K562 (cell line): ENCODE measurements at regions not wholly inside any gene's neighbourhood (a gene's known extent, or its start where the extent isn't known, plus 50 kb on each side); places are given as distances from the start of the nearest gene placed in this dataset.
"Not testable (repeated sequence)": the region's sequence is repeated elsewhere in the genome, so short reads cannot be mapped to it uniquely, and the experiment has no call there.

Experiments used
- ATAC-seq: fragments of 200-7000 bp; cut with Tn5 transposase; 3 replicates; pipeline ENCODE4 v1.9.1; 2020; ENCODE audit warnings: moderate library complexity
- BruUV-seq: library from RNA; stranded (reverse); fragments of 400-500 nt; replicated peaks from 2 replicates; lab custom pipeline; 2021; lab: Mats Ljungman, UMichigan
- CTCF ChIA-PET: fragments of 300-600 bp; formaldehyde crosslinking; extraction: SDS; loops from one replicate; lab custom pipeline; 2021; ENCODE audit warnings: low intra/inter-chr PET ratio; lab: Yijun Ruan, JAX
- POLR2A ChIA-PET: fragments of 300-600, 350-650 bp; sonication (Branson Sonifier 250); formaldehyde crosslinking; extraction: SDS; loops from one replicate; lab custom pipeline; 2021; ENCODE audit warnings: antibody characterized with exemption, inconsistent platforms; lab: Yijun Ruan, JAX
- DNase-seq, 4 experiments: peaks; one replicate each; pipeline versions ENCODE4 v3.0.0 to v3.0.0-alpha.2; 2011 to 2018; ENCODE audit warnings: low spot score in 3 of 4, mixed read lengths in 3 of 4; ENCODE audit errors: extremely low read depth in 1 of 4
- FAIRE-seq: peaks from 2 replicates; lab custom pipeline; 2011; peaks lifted over from hg19 to GRCh38; lab: Jason Lieb, UNC
- H2AFZ ChIP-seq: 2 replicates; pipeline ENCODE4 v1.6.0; 2011; ENCODE audit warnings: low read depth, low read length, control low read depth, inconsistent platforms
- H3K27ac ChIP-seq: fragments of 200-600 bp; 3 replicates; pipeline ENCODE4 v1.8.0; 2011; ENCODE audit warnings: low read depth, mild to moderate bottlenecking, control low read depth, inconsistent platforms, low read length, moderate library complexity, mixed read lengths; ENCODE audit errors: extremely low read depth
- H3K27me3 ChIP-seq, 2 experiments: fragments of 300-600 bp in 1 of 2; 2 replicates in 1 of 2; 3 replicates in 1 of 2; pipeline versions ENCODE4 v1.6.0 to v1.8.0; 2011; ENCODE audit warnings: inconsistent platforms in 2 of 2, low read length in 2 of 2, mild to moderate bottlenecking in 1 of 2, mixed read lengths in 1 of 2, moderate library complexity in 1 of 2; ENCODE audit not compliant: control insufficient read depth in 2 of 2, insufficient read depth in 2 of 2
- H3K36me3 ChIP-seq: fragments of 300-600 bp; 3 replicates; pipeline ENCODE4 v1.8.0; 2011; ENCODE audit warnings: mild to moderate bottlenecking, low read length, inconsistent platforms; ENCODE audit not compliant: control insufficient read depth, insufficient read depth
- H3K4me1 ChIP-seq, 2 experiments: fragments of 200-600 bp in 1 of 2; replicated peaks in 1 of 2; 2 replicates in 1 of 2; 3 replicates in 1 of 2; pipeline versions ENCODE4 v1.5.1 to v1.8.0; 2011; ENCODE audit warnings: inconsistent platforms in 2 of 2, low read length in 2 of 2, mild to moderate bottlenecking in 1 of 2, mixed read lengths in 1 of 2, moderate library complexity in 1 of 2; ENCODE audit not compliant: control insufficient read depth in 2 of 2, insufficient read depth in 2 of 2
- H3K4me2 ChIP-seq: 2 replicates; pipeline ENCODE4 v1.6.1; 2011; ENCODE audit warnings: low read length, control low read depth, inconsistent platforms, mixed read lengths; ENCODE audit not compliant: insufficient read depth
- H3K4me3 ChIP-seq: fragments of 200-600 bp; sonication (generic), shearing (Covaris generic); 2 replicates; pipeline ENCODE4 v1.5.1; 2016; ENCODE audit warnings: control low read depth, inconsistent platforms
- H3K79me2 ChIP-seq: fragments of 200-600 bp; 3 replicates; pipeline ENCODE4 v1.8.0; 2011; ENCODE audit warnings: low read length, inconsistent platforms; ENCODE audit not compliant: control insufficient read depth, insufficient read depth
- H3K9ac ChIP-seq, 2 experiments: 2 replicates each; pipeline versions ENCODE4 v1.6.0 to v1.6.1; 2011; ENCODE audit warnings: low read depth in 2 of 2, low read length in 2 of 2, control low read depth in 1 of 2, inconsistent platforms in 1 of 2, mild to moderate bottlenecking in 1 of 2, mixed read lengths in 1 of 2; ENCODE audit not compliant: insufficient read depth in 1 of 2
- H3K9me1 ChIP-seq: one replicate; pipeline ENCODE4 v1.6.0; 2011; ENCODE audit warnings: inconsistent platforms, mild to moderate bottlenecking, low read length, moderate library complexity; ENCODE audit not compliant: control insufficient read depth, insufficient read depth
- H3K9me3 ChIP-seq: replicated peaks from 2 replicates; pipeline ENCODE4 v1.5.1; 2011; ENCODE audit warnings: low read depth, low read length, inconsistent platforms; ENCODE audit not compliant: control insufficient read depth, insufficient read depth
- H4K20me1 ChIP-seq: replicated peaks from 2 replicates; pipeline ENCODE4 v1.6.1; 2011; ENCODE audit warnings: low read length, inconsistent platforms, mixed read lengths; ENCODE audit not compliant: control insufficient read depth, insufficient read depth
- KDM1A ChIP-seq, 2 experiments: fragments of 450-650 bp; IDR thresholded peaks; 2 replicates each; pipeline ENCODE4 v1.6.1; 2016; ENCODE audit warnings: mild to moderate bottlenecking in 2 of 2
- WGBS: fragments of 100-300 bp; shearing (Covaris generic); methylation state at CpG from one replicate; pipeline ENCODE4 v1.1.6; 2016; ENCODE audit warnings: low coverage, mixed read lengths; ENCODE audit not compliant: insufficient coverage; ENCODE audit errors: missing lambda C conversion rate; 5-methylcytosine and 5-hydroxymethylcytosine counted together
- in situ Hi-C: fragments of 300-500 bp; cut with MboI; formaldehyde crosslinking; loops from 4 replicates; pipeline ENCODE4 v1.15.0; 2018; ENCODE audit warnings: inconsistent platforms, mixed read lengths
- intact Hi-C: fragments of 100-400 bp; cut with micrococcal nuclease; formaldehyde crosslinking; loops from 2 replicates; pipeline ENCODE4 v1.14.2; 2022

- CTCF ChIA-PET, result not testable (repeated sequence)
These were observed 169.9 kb upstream of the ZNF322 start for GRCh38 chr6:26829480-26829879.

GRCh38 chr6:26830992-26831391, 171.4 kb upstream of the ZNF322 start:
- POLR2A ChIA-PET, BruUV-seq, CTCF ChIA-PET: not testable (repeated sequence)

More at GRCh38 chr6:26829480-26829879, 169.9 kb upstream of the ZNF322 start:
- H3K4me2 ChIP-seq, POLR2A ChIA-PET, intact Hi-C loops, H3K4me3 ChIP-seq, H2AFZ ChIP-seq, in situ Hi-C loops, ATAC-seq, H3K27ac ChIP-seq, H3K9ac ChIP-seq, H4K20me1 ChIP-seq, H3K9me3 ChIP-seq, BruUV-seq, DNase-seq, H3K9me1 ChIP-seq, H3K4me1 ChIP-seq, H3K79me2 ChIP-seq, FAIRE-seq, H3K36me3 ChIP-seq, H3K27me3 ChIP-seq: not testable (repeated sequence)
- no CpG with 5 or more reads among the region's 2 CpGs for WGBS

GRCh38 chr6:26835707-26836106, 176.2 kb upstream of the ZNF322 start:
- 90% methylated on average over 4 of the region's 5 CpGs for WGBS
- intact Hi-C loops, result not testable (repeated sequence)

More at GRCh38 chr6:26830992-26831391, 171.4 kb upstream of the ZNF322 start:
- H3K9ac ChIP-seq, H3K27ac ChIP-seq, H3K27me3 ChIP-seq, H2AFZ ChIP-seq, H3K4me2 ChIP-seq, DNase-seq, H4K20me1 ChIP-seq, H3K4me3 ChIP-seq, intact Hi-C loops, ATAC-seq, H3K4me1 ChIP-seq, H3K79me2 ChIP-seq, FAIRE-seq, H3K9me1 ChIP-seq, H3K9me3 ChIP-seq, H3K36me3 ChIP-seq: not testable (repeated sequence)
- 35% methylated on average over 9 of the region's 9 CpGs for WGBS
- in situ Hi-C loops, result loop anchor here (5.0 kb wide), 1 partner anchor 159 kb away; no protein-coding TSS in a partner anchor
- 0 out of 4 replicates have a peak, but pooled peaks of 1 of the 2 experiments have one; percentile 5 for TF ChIP-seq KDM1A (IDR thresholded peaks at IDR 0.05)

More at GRCh38 chr6:26835707-26836106, 176.2 kb upstream of the ZNF322 start:
- H3K36me3 ChIP-seq, ATAC-seq, H3K9me1 ChIP-seq, H4K20me1 ChIP-seq, CTCF ChIA-PET, H3K27ac ChIP-seq, DNase-seq, H2AFZ ChIP-seq, H3K27me3 ChIP-seq, H3K79me2 ChIP-seq, H3K4me3 ChIP-seq, in situ Hi-C loops, POLR2A ChIA-PET, H3K9me3 ChIP-seq, BruUV-seq, H3K4me2 ChIP-seq, H3K9ac ChIP-seq, H3K4me1 ChIP-seq, FAIRE-seq: not testable (repeated sequence)
